A673 (cell line): ENCODE measurements at regions not wholly inside any gene's neighbourhood (a gene's known extent, or its start where the extent isn't known, plus 50 kb on each side); places are given as distances from the start of the nearest gene placed in this dataset.

Experiments used
- CTCF ChIP-seq: fragments of 300-800, 200-600 bp; sonication (generic); conservative IDR thresholded peaks from 2 replicates; pipeline ENCODE4 v1.5.1; 2017; ENCODE audit warnings: low read depth, mild to moderate bottlenecking, antibody characterized with exemption, low read length, moderate library complexity, mixed read lengths
- EZH2 ChIP-seq: fragments of 200-600 bp; sonication (generic); IDR thresholded peaks from 2 replicates; pipeline ENCODE4 v1.6.1; 2017; ENCODE audit warnings: borderline replicate concordance, low read depth, mild to moderate bottlenecking, mixed read lengths, antibody characterized with exemption, low read length; ENCODE audit not compliant: poor library complexity, severe bottlenecking

- no peak for TF ChIP-seq EZH2
- no peak for TF ChIP-seq CTCF
Observed at GRCh38 chr3:76147846-76148245, 362.5 kb upstream of the ZNF717 start.
